ENCODE measurements at regions not wholly inside any gene's neighbourhood (a gene's known extent, or its start where the extent isn't known, plus 50 kb on each side); places are given as distances from the start of the nearest gene placed in this dataset.
"Not testable (repeated sequence)": the region's sequence is repeated elsewhere in the genome, so short reads cannot be mapped to it uniquely, and the experiment has no call there.

- DNase-seq = no peak
These were observed 540.6 kb upstream of the GCFC2 start for GRCh38 chr2:76251342-76251741.

GRCh38 chr2:76247006-76247405 lies 536.3 kb upstream of the GCFC2 start:
- DNase-seq = no peak

GRCh38 chr2:76211991-76212985 lies 501.6 kb upstream of the GCFC2 start:
- DNase-seq = no peak

- DNase-seq = no peak
These were observed 499.8 kb upstream of the GCFC2 start for GRCh38 chr2:76210551-76210950.

- no peak for DNase-seq
These were observed 493.3 kb upstream of the GCFC2 start for GRCh38 chr2:76204048-76204447.

GRCh38 chr2:76202866-76203265 lies 492.2 kb upstream of the GCFC2 start:
- DNase-seq = no peak

- peak; percentile 8 for DNase-seq
These were observed 487.2 kb upstream of the GCFC2 start for GRCh38 chr2:76197842-76198448.

GRCh38 chr2:76197428-76197827 lies 486.7 kb upstream of the GCFC2 start:
- DNase-seq = no peak

GRCh38 chr2:76194031-76194775 lies 483.5 kb upstream of the GCFC2 start:
- no peak for DNase-seq

GRCh38 chr2:76193089-76193488 lies 482.4 kb upstream of the GCFC2 start:
- no peak for DNase-seq

- DNase-seq = no peak
These were observed 477.8 kb upstream of the GCFC2 start for GRCh38 chr2:76188334-76189008.

- no peak for DNase-seq
These were observed 476.7 kb upstream of the GCFC2 start for GRCh38 chr2:76187415-76187814.

- no peak for DNase-seq
These were observed 470.0 kb upstream of the GCFC2 start for GRCh38 chr2:76180676-76181075.

- DNase-seq = no peak
These were observed 467.9 kb upstream of the GCFC2 start for GRCh38 chr2:76178610-76179009.

- DNase-seq = no peak
These were observed 464.6 kb upstream of the GCFC2 start for GRCh38 chr2:76175295-76175694.

GRCh38 chr2:76174505-76174904 lies 463.8 kb upstream of the GCFC2 start:
- DNase-seq = no peak

GRCh38 chr2:76173206-76173605 lies 462.5 kb upstream of the GCFC2 start:
- DNase-seq = not testable (repeated sequence)

GRCh38 chr2:76172154-76172595 lies 461.5 kb upstream of the GCFC2 start:
- not testable (repeated sequence) for DNase-seq

GRCh38 chr2:76170856-76171255 lies 460.1 kb upstream of the GCFC2 start:
- DNase-seq = no peak

GRCh38 chr2:76170009-76170384 lies 459.3 kb upstream of the GCFC2 start:
- DNase-seq = no peak

- no peak for DNase-seq
These were observed 458.7 kb upstream of the GCFC2 start for GRCh38 chr2:76169276-76170008.

- DNase-seq = no peak
These were observed 453.1 kb upstream of the GCFC2 start for GRCh38 chr2:76163860-76164259.
